ENCODE measurements at regions not wholly inside any gene's neighbourhood (a gene's known extent, or its start where the extent isn't known, plus 50 kb on each side); places are given as distances from the start of the nearest gene placed in this dataset.

- no peaks in the 10 kb centered on the region for H3K27me3 ChIP-seq (ENCODE audit: insufficient read depth, low read depth, low read length)
- H3K79me2 ChIP-seq (replicated peaks; ENCODE audit: insufficient read depth, low read length): no peaks in the 10 kb centered on the region
- no peaks in the 10 kb centered on the region for H4K20me1 ChIP-seq (ENCODE audit: insufficient read depth)
Observed at GRCh38 chr1:24990136-24990535, 60.1 kb upstream of the RUNX3 start.

GRCh38 chr1:24989082-24989481 is 59.0 kb upstream of the RUNX3 start:
- H3K9me2 ChIP-seq (ENCODE audit: insufficient read depth, low read length): no peaks in the 10 kb centered on the region
- H3K27me3 ChIP-seq (ENCODE audit: insufficient read depth, low read depth, low read length): no peaks in the 10 kb centered on the region
- no peaks in the 10 kb centered on the region for H3K9me3 ChIP-seq (ENCODE audit: low read length)
- no peaks in the 10 kb centered on the region for H3K36me3 ChIP-seq (ENCODE audit: insufficient read depth, low read length)
- H2AFZ ChIP-seq (ENCODE audit: low read depth, low read length): no peak overlapping the region
- H3K27ac ChIP-seq (ENCODE audit: low read length): no peak overlapping the region
- H3K4me2 ChIP-seq (ENCODE audit: low read length): no peak overlapping the region
- H3F3A ChIP-seq (ENCODE audit: insufficient read depth, low read length, poor library complexity, severe bottlenecking): no peaks in the 10 kb centered on the region
- no peak overlapping the region for H3K4me3 ChIP-seq (ENCODE audit: low read length)
- H4K20me1 ChIP-seq (ENCODE audit: insufficient read depth): no peaks in the 10 kb centered on the region
- H3K9ac ChIP-seq (ENCODE audit: low read length): no peak overlapping the region
- H3K79me2 ChIP-seq (replicated peaks; ENCODE audit: insufficient read depth, low read length): no peaks in the 10 kb centered on the region
- no peak for TF ChIP-seq CTCF (IDR thresholded peaks at IDR 0.05; ENCODE audit: poor library complexity, severe bottlenecking)
- no peak for TF ChIP-seq SMC3 (conservative IDR thresholded peaks at IDR 0.05; ENCODE audit: poor library complexity)
- no peak for TF ChIP-seq EP300 (conservative IDR thresholded peaks at IDR 0.05; ENCODE audit: poor library complexity, severe bottlenecking)
- no peak for TF ChIP-seq POLR2AphosphoS5 (IDR thresholded peaks at IDR 0.05)
- no peak for TF ChIP-seq EZH2 (IDR thresholded peaks at IDR 0.05; ENCODE audit: borderline replicate concordance, insufficient read depth, low read length, poor library complexity, severe bottlenecking)
- TF ChIP-seq REST (IDR thresholded peaks at IDR 0.05; ENCODE audit: borderline replicate concordance): no peak

More at GRCh38 chr1:24990136-24990535, 60.1 kb upstream of the RUNX3 start:
- Histone ChIP-seq H2AFZ (ENCODE audit: low read depth, low read length) (no peak overlapping the region), H3K27ac (ENCODE audit: low read length) (no peak overlapping the region), H3F3A (ENCODE audit: insufficient read depth, low read length, poor library complexity, severe bottlenecking) (no peaks in the 10 kb centered on the region), H3K4me2 (ENCODE audit: low read length) (no peak overlapping the region), H3K9me2 (ENCODE audit: insufficient read depth, low read length) (no peaks in the 10 kb centered on the region), H3K4me3 (ENCODE audit: low read length) (no peak overlapping the region), H3K9ac (ENCODE audit: low read length) (no peak overlapping the region), H3K36me3 (ENCODE audit: insufficient read depth, low read length) (no peaks in the 10 kb centered on the region), H3K9me3 (ENCODE audit: low read length) (no peaks in the 10 kb centered on the region)
- TF ChIP-seq CTCF (IDR thresholded peaks at IDR 0.05; ENCODE audit: poor library complexity, severe bottlenecking): no peak
- TF ChIP-seq SMC3 (conservative IDR thresholded peaks at IDR 0.05; ENCODE audit: poor library complexity): no peak
- TF ChIP-seq POLR2AphosphoS5 (IDR thresholded peaks at IDR 0.05): no peak
- TF ChIP-seq TAF1 (IDR thresholded peaks at IDR 0.05; ENCODE audit: low read depth): no peak
- TF ChIP-seq MXI1 (conservative IDR thresholded peaks at IDR 0.05; ENCODE audit: poor library complexity, severe bottlenecking): no peak
- TF ChIP-seq REST (IDR thresholded peaks at IDR 0.05; ENCODE audit: borderline replicate concordance): no peak
- TF ChIP-seq EZH2 (IDR thresholded peaks at IDR 0.05; ENCODE audit: borderline replicate concordance, insufficient read depth, low read length, poor library complexity, severe bottlenecking): no peak
- TF ChIP-seq RAD21 (conservative IDR thresholded peaks at IDR 0.05): no peak
- TF ChIP-seq EP300 (conservative IDR thresholded peaks at IDR 0.05; ENCODE audit: poor library complexity, severe bottlenecking): no peak
